ENCODE measurements at regions not wholly inside any gene's neighbourhood (a gene's known extent, or its start where the extent isn't known, plus 50 kb on each side); places are given as distances from the start of the nearest gene placed in this dataset.
"Not testable (repeated sequence)": the region's sequence is repeated elsewhere in the genome, so short reads cannot be mapped to it uniquely, and the experiment has no call there.

DNA sequence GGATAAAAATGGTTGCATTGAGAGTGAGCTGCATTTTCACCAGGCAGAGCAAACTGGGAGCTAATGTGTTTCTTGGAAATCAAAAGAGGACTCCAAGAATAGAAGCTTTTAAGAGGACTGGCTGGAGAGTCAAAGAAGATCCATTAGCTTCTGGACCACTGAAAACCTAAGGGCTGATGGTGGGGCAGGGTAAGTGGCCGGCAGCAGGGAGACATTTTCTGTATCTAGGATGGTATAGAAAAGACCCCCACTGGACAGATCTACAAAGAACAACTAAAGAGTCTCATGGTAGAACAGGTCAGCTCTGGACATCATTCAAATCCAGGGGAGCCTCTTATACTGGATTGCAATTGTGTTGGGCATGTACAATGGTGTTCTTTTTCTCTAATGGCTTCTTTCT lies 262.3 kb downstream of the PTGER3 start:
- no peak for DNase-seq (ENCODE audit: extremely low read depth, insufficient read length)
- no peaks in the 10 kb centered on the region for H3K27me3 ChIP-seq (replicated peaks; ENCODE audit: control insufficient read depth, insufficient read depth, low read length)
- no peak overlapping the region for H3K4me3 ChIP-seq (replicated peaks; ENCODE audit: low read depth, low read length)
- no peaks in the 10 kb centered on the region for H3K36me3 ChIP-seq (ENCODE audit: control insufficient read depth, insufficient read depth, low read length)
- TF ChIP-seq, protein P1, sequence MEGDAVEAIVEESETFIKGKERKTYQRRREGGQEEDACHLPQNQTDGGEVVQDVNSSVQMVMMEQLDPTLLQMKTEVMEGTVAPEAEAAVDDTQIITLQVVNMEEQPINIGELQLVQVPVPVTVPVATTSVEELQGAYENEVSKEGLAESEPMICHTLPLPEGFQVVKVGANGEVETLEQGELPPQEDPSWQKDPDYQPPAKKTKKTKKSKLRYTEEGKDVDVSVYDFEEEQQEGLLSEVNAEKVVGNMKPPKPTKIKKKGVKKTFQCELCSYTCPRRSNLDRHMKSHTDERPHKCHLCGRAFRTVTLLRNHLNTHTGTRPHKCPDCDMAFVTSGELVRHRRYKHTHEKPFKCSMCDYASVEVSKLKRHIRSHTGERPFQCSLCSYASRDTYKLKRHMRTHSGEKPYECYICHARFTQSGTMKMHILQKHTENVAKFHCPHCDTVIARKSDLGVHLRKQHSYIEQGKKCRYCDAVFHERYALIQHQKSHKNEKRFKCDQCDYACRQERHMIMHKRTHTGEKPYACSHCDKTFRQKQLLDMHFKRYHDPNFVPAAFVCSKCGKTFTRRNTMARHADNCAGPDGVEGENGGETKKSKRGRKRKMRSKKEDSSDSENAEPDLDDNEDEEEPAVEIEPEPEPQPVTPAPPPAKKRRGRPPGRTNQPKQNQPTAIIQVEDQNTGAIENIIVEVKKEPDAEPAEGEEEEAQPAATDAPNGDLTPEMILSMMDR (IDR thresholded peaks at IDR 0.05; ENCODE audit: insufficient read depth, low read length, poor library complexity, severe bottlenecking): no peak

- Histone ChIP-seq H3K36me3 (ENCODE audit: control insufficient read depth, insufficient read depth, low read length) (no peaks in the 10 kb centered on the region), H3K27me3 (replicated peaks; ENCODE audit: control insufficient read depth, insufficient read depth, low read length) (no peaks in the 10 kb centered on the region), H3K4me3 (replicated peaks; ENCODE audit: low read depth, low read length) (no peak overlapping the region)
- DNase-seq (ENCODE audit: extremely low read depth, insufficient read length): no peak
- TF ChIP-seq, protein P1 (IDR thresholded peaks at IDR 0.05; ENCODE audit: insufficient read depth, low read length, poor library complexity, severe bottlenecking): no peak
Observed at GRCh38 chr1:70790232-70790923, 257.2 kb downstream of the PTGER3 start.

- H3K27me3 ChIP-seq (replicated peaks; ENCODE audit: control insufficient read depth, insufficient read depth, low read length); H3K4me3 ChIP-seq (replicated peaks; ENCODE audit: low read depth, low read length); H3K36me3 ChIP-seq (ENCODE audit: control insufficient read depth, insufficient read depth, low read length); DNase-seq (ENCODE audit: extremely low read depth, insufficient read length): not testable (repeated sequence)
Observed at GRCh38 chr1:70795064-70795463, 252.6 kb downstream of the PTGER3 start.

- H3K4me3 ChIP-seq (replicated peaks; ENCODE audit: low read depth, low read length); DNase-seq (ENCODE audit: extremely low read depth, insufficient read length): not testable (repeated sequence)
Observed at GRCh38 chr1:70796298-70796697, 251.3 kb downstream of the PTGER3 start.

GRCh38 chr1:70802625-70803024 lies 245.0 kb downstream of the PTGER3 start:
- not testable (repeated sequence) for H3K27me3 ChIP-seq (replicated peaks; ENCODE audit: control insufficient read depth, insufficient read depth, low read length); DNase-seq (ENCODE audit: extremely low read depth, insufficient read length); H3K4me3 ChIP-seq (replicated peaks; ENCODE audit: low read depth, low read length); H3K36me3 ChIP-seq (ENCODE audit: control insufficient read depth, insufficient read depth, low read length)

More at GRCh38 chr1:70796298-70796697, 251.3 kb downstream of the PTGER3 start:
- H3K27me3 ChIP-seq (replicated peaks; ENCODE audit: control insufficient read depth, insufficient read depth, low read length); H3K36me3 ChIP-seq (ENCODE audit: control insufficient read depth, insufficient read depth, low read length): not testable (repeated sequence)

GRCh38 chr1:70805641-70806040 lies 242.0 kb downstream of the PTGER3 start:
- DNase-seq (ENCODE audit: extremely low read depth, insufficient read length): no peak
- Histone ChIP-seq H3K27me3 (replicated peaks; ENCODE audit: control insufficient read depth, insufficient read depth, low read length) (no peaks in the 10 kb centered on the region), H3K4me3 (replicated peaks; ENCODE audit: low read depth, low read length) (no peak overlapping the region), H3K36me3 (ENCODE audit: control insufficient read depth, insufficient read depth, low read length) (no peaks in the 10 kb centered on the region)
- TF ChIP-seq, protein P1 (IDR thresholded peaks at IDR 0.05; ENCODE audit: insufficient read depth, low read length, poor library complexity, severe bottlenecking): no peak

GRCh38 chr1:70807088-70807664 lies 240.4 kb downstream of the PTGER3 start:
- Histone ChIP-seq H3K27me3 (replicated peaks; ENCODE audit: control insufficient read depth, insufficient read depth, low read length) (no peaks in the 10 kb centered on the region), H3K4me3 (replicated peaks; ENCODE audit: low read depth, low read length) (no peak overlapping the region), H3K36me3 (ENCODE audit: control insufficient read depth, insufficient read depth, low read length) (no peaks in the 10 kb centered on the region)
- TF ChIP-seq, protein P1 (IDR thresholded peaks at IDR 0.05; ENCODE audit: insufficient read depth, low read length, poor library complexity, severe bottlenecking): no peak
- DNase-seq (ENCODE audit: extremely low read depth, insufficient read length): no peak
